Astrocyte (in vitro differentiated cells and primary cell): ENCODE measurements at regions not wholly inside any gene's neighbourhood (a gene's known extent, or its start where the extent isn't known, plus 50 kb on each side); places are given as distances from the start of the nearest gene placed in this dataset.

Experiments
- DNase-seq: peaks from one replicate; pipeline ENCODE4 v3.0.0-alpha.2; 2010; ENCODE audit warnings: low read depth
- FAIRE-seq: peaks from 2 replicates; lab custom pipeline; 2011; peaks lifted over from hg19 to GRCh38; lab: Jason Lieb, UNC
- H2AFZ ChIP-seq: 2 replicates; pipeline ENCODE4 v1.6.0; 2012; ENCODE audit warnings: low read depth, low read length, inconsistent platforms
- H3K27ac ChIP-seq: 2 replicates; pipeline ENCODE4 v1.5.1; 2011; ENCODE audit warnings: low read depth, low read length, inconsistent platforms
- H3K27me3 ChIP-seq: 2 replicates; pipeline ENCODE4 v1.6.0; 2011; ENCODE audit warnings: low read length, inconsistent platforms; ENCODE audit not compliant: insufficient read depth
- H3K36me3 ChIP-seq: 2 replicates; pipeline ENCODE4 v1.5.1; 2011; ENCODE audit warnings: low read length, inconsistent platforms; ENCODE audit not compliant: insufficient read depth
- H3K4me1 ChIP-seq: 2 replicates; pipeline ENCODE4 v1.5.1; 2011; ENCODE audit warnings: low read length, inconsistent platforms; ENCODE audit not compliant: insufficient read depth
- H3K4me2 ChIP-seq: 2 replicates; pipeline ENCODE4 v1.6.0; 2012; ENCODE audit warnings: low read length, inconsistent platforms
- H3K4me3 ChIP-seq: 2 replicates; pipeline ENCODE4 v1.5.1; 2011; ENCODE audit warnings: low read depth, mild to moderate bottlenecking, low read length, inconsistent platforms; ENCODE audit not compliant: insufficient read depth
- H3K79me2 ChIP-seq: 2 replicates; pipeline ENCODE4 v1.6.0; 2012; ENCODE audit warnings: mild to moderate bottlenecking, low read length, inconsistent platforms; ENCODE audit not compliant: insufficient read depth
- H3K9ac ChIP-seq: 2 replicates; pipeline ENCODE4 v1.6.0; 2012; ENCODE audit warnings: mild to moderate bottlenecking, low read length, inconsistent platforms
- H3K9me3 ChIP-seq: 2 replicates; pipeline ENCODE4 v1.5.1; 2012; ENCODE audit warnings: low read depth, mild to moderate bottlenecking, low read length, inconsistent platforms; ENCODE audit not compliant: insufficient read depth
- H4K20me1 ChIP-seq: 2 replicates; pipeline ENCODE4 v1.6.0; 2012; ENCODE audit warnings: low read length, inconsistent platforms; ENCODE audit not compliant: insufficient read depth
- H3K27ac Mint-ChIP-seq: one replicate; pipeline ENCODE4 v1.8.0; 2021; ENCODE audit warnings: mild to moderate bottlenecking, mixed read lengths; ENCODE audit not compliant: unreplicated experiment
- H3K27me3 Mint-ChIP-seq: one replicate; pipeline ENCODE4 v1.8.0; 2021; ENCODE audit warnings: low read depth, mixed read lengths; ENCODE audit not compliant: unreplicated experiment
- H3K36me3 Mint-ChIP-seq: one replicate; pipeline ENCODE4 v1.8.0; 2021; ENCODE audit warnings: low read depth, mixed read lengths; ENCODE audit not compliant: unreplicated experiment
- H3K4me1 Mint-ChIP-seq: one replicate; pipeline ENCODE4 v1.8.0; 2021; ENCODE audit warnings: low read depth, mixed read lengths; ENCODE audit not compliant: unreplicated experiment
- H3K4me3 Mint-ChIP-seq: one replicate; pipeline ENCODE4 v1.8.0; 2021; ENCODE audit warnings: mild to moderate bottlenecking, moderate library complexity, mixed read lengths; ENCODE audit not compliant: unreplicated experiment
- H3K9me3 Mint-ChIP-seq: one replicate; pipeline ENCODE4 v1.8.0; 2021; ENCODE audit warnings: mild to moderate bottlenecking, mixed read lengths; ENCODE audit not compliant: unreplicated experiment
- CTCF ChIP-seq: IDR thresholded peaks from 2 replicates; pipeline ENCODE4 v1.5.1; 2011; ENCODE audit warnings: low read depth, mild to moderate bottlenecking, inconsistent platforms, low read length, moderate library complexity; ENCODE audit not compliant: insufficient read depth
- EZH2 ChIP-seq: IDR thresholded peaks from 2 replicates; pipeline ENCODE4 v1.6.1; 2012; ENCODE audit warnings: mild to moderate bottlenecking, low read length, inconsistent platforms; ENCODE audit not compliant: insufficient read depth

- DNase-seq = peak; percentile 40
- H3K9ac ChIP-seq = no peak overlapping the region
- no peak overlapping the region for H3K4me3 Mint-ChIP-seq
- H3K9me3 ChIP-seq = peaks cover 2% of the 10 kb centered on the region
- no peaks in the 10 kb centered on the region for H3K79me2 ChIP-seq
- no peak overlapping the region for H3K27ac ChIP-seq
- H3K4me1 Mint-ChIP-seq = peaks cover 9% of the 10 kb centered on the region
- no peaks in the 10 kb centered on the region for H3K4me1 ChIP-seq
- H3K36me3 ChIP-seq = no peaks in the 10 kb centered on the region
- no peaks in the 10 kb centered on the region for H3K36me3 Mint-ChIP-seq
- H2AFZ ChIP-seq = no peak overlapping the region
- no peak overlapping the region for H3K4me2 ChIP-seq
- no peak overlapping the region for H3K4me3 ChIP-seq
- FAIRE-seq = no peak
- TF ChIP-seq CTCF (no peak), EZH2 (no peak)
- H3K27me3 Mint-ChIP-seq = no peaks in the 10 kb centered on the region
- H3K9me3 Mint-ChIP-seq = peaks cover 3% of the 10 kb centered on the region
- peak overlapping the region; percentile 75 for H3K27ac Mint-ChIP-seq
- no peaks in the 10 kb centered on the region for H4K20me1 ChIP-seq
- H3K27me3 ChIP-seq = no peaks in the 10 kb centered on the region
Measured at GRCh38 chr4:23039818-23040217, 347.1 kb downstream of the GBA3 start.

- DNase-seq (no peak), FAIRE-seq (no peak)
- peaks cover 13% of the 10 kb centered on the region for H3K4me1 Mint-ChIP-seq
- no peak overlapping the region for H2AFZ ChIP-seq
- no peaks in the 10 kb centered on the region for H3K79me2 ChIP-seq
- H3K27me3 ChIP-seq = no peaks in the 10 kb centered on the region
- no peaks in the 10 kb centered on the region for H3K36me3 ChIP-seq
- no peak for TF ChIP-seq EZH2
- no peak for TF ChIP-seq CTCF
- H4K20me1 ChIP-seq = no peaks in the 10 kb centered on the region
- H3K4me3 ChIP-seq = no peak overlapping the region
- no peaks in the 10 kb centered on the region for H3K4me1 ChIP-seq
- H3K4me3 Mint-ChIP-seq = no peak overlapping the region
- H3K4me2 ChIP-seq = no peak overlapping the region
- no peaks in the 10 kb centered on the region for H3K36me3 Mint-ChIP-seq
- peaks cover 2% of the 10 kb centered on the region for H3K9me3 ChIP-seq
- H3K9ac ChIP-seq = no peak overlapping the region
- no peaks in the 10 kb centered on the region for H3K27me3 Mint-ChIP-seq
- H3K27ac Mint-ChIP-seq = no peak overlapping the region
- H3K9me3 Mint-ChIP-seq = peaks cover 3% of the 10 kb centered on the region
- no peak overlapping the region for H3K27ac ChIP-seq
Measured at GRCh38 chr4:23038626-23039491, 346.1 kb downstream of the GBA3 start.

GRCh38 chr4:23036921-23037495, 344.3 kb downstream of the GBA3 start:
- no peak for FAIRE-seq
- Histone ChIP-seq H3K4me2 (no peak overlapping the region), H3K9me3 (peaks cover 2% of the 10 kb centered on the region), H3K27ac (no peak overlapping the region), H3K79me2 (no peaks in the 10 kb centered on the region), H3K9ac (no peak overlapping the region), H3K4me3 (no peak overlapping the region), H3K4me1 (peaks cover 2% of the 10 kb centered on the region), H3K27me3 (no peaks in the 10 kb centered on the region), H3K36me3 (no peaks in the 10 kb centered on the region), H2AFZ (no peak overlapping the region), H4K20me1 (no peaks in the 10 kb centered on the region)
- peaks cover 3% of the 10 kb centered on the region for H3K9me3 Mint-ChIP-seq
- H3K36me3 Mint-ChIP-seq = no peaks in the 10 kb centered on the region
- H3K27ac Mint-ChIP-seq = no peak overlapping the region
- no peak overlapping the region for H3K4me3 Mint-ChIP-seq
- DNase-seq = no peak
- TF ChIP-seq EZH2 = no peak
- no peak for TF ChIP-seq CTCF
- H3K27me3 Mint-ChIP-seq = no peaks in the 10 kb centered on the region
- H3K4me1 Mint-ChIP-seq = peaks cover 15% of the 10 kb centered on the region
